SK-N-SH (cell line): ENCODE measurements at regions not wholly inside any gene's neighbourhood (a gene's known extent, or its start where the extent isn't known, plus 50 kb on each side); places are given as distances from the start of the nearest gene placed in this dataset.

ENCODE experiments used
- CTCF ChIA-PET: fragments of 300-600, 350-600 bp; formaldehyde crosslinking; extraction: SDS; loops from one replicate; lab custom pipeline; 2021; lab: Yijun Ruan, JAX
- POLR2A ChIA-PET: fragments of 350-600 bp; sonication (Branson Sonifier 250); formaldehyde crosslinking; extraction: SDS; loops from one replicate; lab custom pipeline; 2020; ENCODE audit warnings: antibody characterized with exemption, inconsistent platforms; lab: Yijun Ruan, JAX
- DNase-seq: peaks from one replicate; pipeline ENCODE4 v3.0.0; 2012
- H2AFZ ChIP-seq: fragments of 200-600 bp; sonication (generic); 2 replicates; pipeline ENCODE4 v1.8.1; 2016; ENCODE audit warnings: antibody characterized with exemption, mild to moderate bottlenecking, low read depth
- H3F3A ChIP-seq: fragments of 200-600 bp; sonication (generic); replicated peaks from 2 replicates; pipeline ENCODE3; 2016; ENCODE audit warnings: antibody characterized with exemption, mild to moderate bottlenecking; ENCODE audit not compliant: insufficient read depth
- H3K27ac ChIP-seq, 2 experiments: fragments of 200-500 bp in 1 of 2; fragments of 200-600 bp in 1 of 2; sonication (Bioruptor generic) in 1 of 2; sonication (generic), shearing (Covaris generic) in 1 of 2; 2 replicates each; pipeline versions ENCODE4 v1.5.1 to v1.6.1; 2014 to 2016; ENCODE audit warnings: low read depth in 2 of 2, inconsistent platforms in 1 of 2, low read length in 1 of 2, mild to moderate bottlenecking in 1 of 2, mixed read lengths in 1 of 2
- H3K27me3 ChIP-seq: fragments of 200-600 bp; sonication (generic), shearing (Covaris generic); 2 replicates; pipeline ENCODE4 v1.6.1; 2016; ENCODE audit warnings: mixed run types; ENCODE audit not compliant: insufficient read depth
- H3K36me3 ChIP-seq, 2 experiments: fragments of 200-500 bp in 1 of 2; fragments of 200-600 bp in 1 of 2; sonication (Bioruptor generic) in 1 of 2; sonication (generic) in 1 of 2; replicated peaks in 1 of 2; 2 replicates each; pipeline versions ENCODE3 to v1.5.1; 2014 to 2016; ENCODE audit warnings: low read length in 1 of 2, mild to moderate bottlenecking in 1 of 2; ENCODE audit not compliant: insufficient read depth in 2 of 2, control insufficient read depth in 1 of 2
- H3K4me1 ChIP-seq, 2 experiments: fragments of 200-500 bp in 1 of 2; fragments of 200-600 bp in 1 of 2; sonication (Bioruptor generic) in 1 of 2; sonication (generic), shearing (Covaris generic) in 1 of 2; 2 replicates each; pipeline versions ENCODE4 v1.5.1 to v1.6.1; 2014 to 2016; ENCODE audit warnings: low read depth in 1 of 2, low read length in 1 of 2, mixed run types in 1 of 2; ENCODE audit not compliant: insufficient read depth in 2 of 2, control insufficient read depth in 1 of 2
- H3K4me2 ChIP-seq: fragments of 200-600 bp; sonication (generic), shearing (Covaris generic); 2 replicates; pipeline ENCODE4 v1.6.1; 2017; ENCODE audit warnings: mixed run types
- H3K4me3 ChIP-seq, 2 experiments: fragments of 200-500 bp in 1 of 2; fragments of 200-600 bp in 1 of 2; sonication (Bioruptor generic) in 1 of 2; sonication (generic), shearing (Covaris generic) in 1 of 2; 2 replicates each; pipeline versions ENCODE4 v1.5.1 to v1.8.1; 2014 to 2016; ENCODE audit warnings: low read depth in 2 of 2, inconsistent platforms in 1 of 2, low read length in 1 of 2, mild to moderate bottlenecking in 1 of 2, mixed read lengths in 1 of 2, moderate library complexity in 1 of 2
- H3K79me2 ChIP-seq: fragments of 200-600 bp; sonication (generic); 2 replicates; pipeline ENCODE4 v1.8.1; 2017; ENCODE audit warnings: mild to moderate bottlenecking; ENCODE audit not compliant: insufficient read depth
- H3K9ac ChIP-seq: fragments of 200-600 bp; sonication (generic); 2 replicates; pipeline ENCODE4 v1.6.1; 2017; ENCODE audit warnings: mixed run types
- H3K9me2 ChIP-seq: fragments of 200-600 bp; sonication (generic); 2 replicates; pipeline ENCODE4 v1.6.1; 2017; ENCODE audit warnings: mixed run types
- H3K9me3 ChIP-seq: fragments of 200-600 bp; sonication (generic); 2 replicates; pipeline ENCODE4 v1.6.1; 2017; ENCODE audit warnings: mixed run types, mild to moderate bottlenecking, moderate library complexity
- H4K20me1 ChIP-seq: fragments of 200-600 bp; sonication (generic); 2 replicates; pipeline ENCODE4 v1.6.1; 2017; ENCODE audit warnings: mild to moderate bottlenecking, mixed run types; ENCODE audit not compliant: insufficient read depth
- EP300 ChIP-seq, 2 experiments: IDR thresholded peaks; 2 replicates each; pipeline versions ENCODE4 v1.4.0 to v1.6.1; 2012; ENCODE audit warnings: borderline replicate concordance in 1 of 2, low read depth in 1 of 2, low read length in 1 of 2
- EZH2phosphoT487 ChIP-seq: fragments of 200-600 bp; sonication (generic); IDR thresholded peaks from 2 replicates; pipeline ENCODE4 v1.6.1; 2017; ENCODE audit warnings: low read depth, mixed run types, mild to moderate bottlenecking, antibody characterized with exemption, moderate library complexity, borderline replicate concordance
- FOSL2 ChIP-seq: IDR thresholded peaks from 2 replicates; pipeline ENCODE4 v1.4.0; 2012; ENCODE audit warnings: low read depth, mild to moderate bottlenecking, moderate library complexity, borderline replicate concordance
- FOXJ3 ChIP-seq: sonication (generic); formaldehyde crosslinking; IDR thresholded peaks from 2 replicates; pipeline ENCODE4 v1.5.1; 2020; ENCODE audit warnings: mild to moderate bottlenecking, missing genetic modification reagents
- FOXM1 ChIP-seq: IDR thresholded peaks from 2 replicates; pipeline ENCODE4 v1.4.0; 2012; ENCODE audit warnings: low read depth, mild to moderate bottlenecking
- GABPA ChIP-seq: IDR thresholded peaks from 2 replicates; pipeline ENCODE4 v1.4.0; 2012; ENCODE audit warnings: low read depth, mild to moderate bottlenecking
- JUND ChIP-seq: IDR thresholded peaks from 2 replicates; pipeline ENCODE4 v1.4.0; 2012
- MAX ChIP-seq: IDR thresholded peaks from 2 replicates; pipeline ENCODE4 v1.4.0; 2012; ENCODE audit warnings: low read depth
- MEF2A ChIP-seq: IDR thresholded peaks from 2 replicates; pipeline ENCODE4 v1.4.0; 2012; ENCODE audit warnings: low read depth, borderline replicate concordance
- MXI1 ChIP-seq: IDR thresholded peaks from 2 replicates; pipeline ENCODE4 v1.6.1; 2012; ENCODE audit warnings: mild to moderate bottlenecking, low read depth, low read length, improper control_type of control experiment
- NRF1 ChIP-seq: IDR thresholded peaks from 2 replicates; pipeline ENCODE4 v1.6.1; 2012; ENCODE audit warnings: low read depth, mild to moderate bottlenecking, low read length
- POLR2AphosphoS5 ChIP-seq: IDR thresholded peaks from 2 replicates; pipeline ENCODE4 v1.6.1; 2012; ENCODE audit warnings: low read depth, low read length
- RAD21 ChIP-seq: IDR thresholded peaks from 2 replicates; pipeline ENCODE4 v1.6.1; 2012; ENCODE audit warnings: mild to moderate bottlenecking, low read length
- RCOR1 ChIP-seq: fragments of 150-350 bp; IDR thresholded peaks from 2 replicates; pipeline ENCODE4 v1.6.1; 2017; ENCODE audit warnings: antibody characterized with exemption, low read length
- RFX5 ChIP-seq: IDR thresholded peaks from 2 replicates; pipeline ENCODE4 v1.6.1; 2012; ENCODE audit warnings: mild to moderate bottlenecking, improper control_type of control experiment, low read length
- SIN3A ChIP-seq: IDR thresholded peaks from 2 replicates; pipeline ENCODE4 v1.6.1; 2012; ENCODE audit warnings: low read depth, mild to moderate bottlenecking, low read length, moderate library complexity, borderline replicate concordance
- TEAD4 ChIP-seq: IDR thresholded peaks from 2 replicates; pipeline ENCODE4 v1.4.0; 2012; ENCODE audit warnings: mild to moderate bottlenecking, borderline replicate concordance; ENCODE audit not compliant: insufficient read depth
- WGBS: methylation state at CpG from one replicate; pipeline ENCODE4 v1.1.6; 2017; ENCODE audit warnings: low lambda C conversion rate; 5-methylcytosine and 5-hydroxymethylcytosine counted together
- TF ChIP-seq, protein P1 (sequence below): IDR thresholded peaks from 2 replicates; pipeline ENCODE4 v1.6.1; 2012; ENCODE audit warnings: mild to moderate bottlenecking, low read depth, low read length, moderate library complexity

GRCh38 chr20:57094252-57094891 is 172.1 kb downstream of the BMP7 start:
- H3K9me2 ChIP-seq: no peaks in the 10 kb centered on the region
- no peak overlapping the region for H2AFZ ChIP-seq
- H3K4me2 ChIP-seq: no peak overlapping the region
- no peak for TF ChIP-seq FOSL2
- no peaks in the 10 kb centered on the region for H4K20me1 ChIP-seq
- H3K36me3 ChIP-seq: no peaks in the 10 kb centered on the region
- no peaks in the 10 kb centered on the region for H3K9me3 ChIP-seq
- no peak overlapping the region for H3K9ac ChIP-seq
- H3F3A ChIP-seq: no peaks in the 10 kb centered on the region
- H3K27me3 ChIP-seq: no peaks in the 10 kb centered on the region
- H3K4me1 ChIP-seq: peaks cover 0 to 7% of the 10 kb centered on the region in 2 experiments; a peak in 1 of 4 replicates
- H3K27ac ChIP-seq: no peak overlapping the region
- no peaks in the 10 kb centered on the region for H3K79me2 ChIP-seq
- 38% methylated on average over 11 of the region's 16 CpGs for WGBS
- ChIA-PET POLR2A (no interaction called here), CTCF (interaction anchor here (0.8 to 2.6 kb wide), 4 partner anchors 14 to 251 kb away, joined by 3 to 8 read pairs (median 6); no protein-coding TSS in a partner anchor)
- DNase-seq: no peak
- H3K4me3 ChIP-seq: no peak overlapping the region

DNA sequence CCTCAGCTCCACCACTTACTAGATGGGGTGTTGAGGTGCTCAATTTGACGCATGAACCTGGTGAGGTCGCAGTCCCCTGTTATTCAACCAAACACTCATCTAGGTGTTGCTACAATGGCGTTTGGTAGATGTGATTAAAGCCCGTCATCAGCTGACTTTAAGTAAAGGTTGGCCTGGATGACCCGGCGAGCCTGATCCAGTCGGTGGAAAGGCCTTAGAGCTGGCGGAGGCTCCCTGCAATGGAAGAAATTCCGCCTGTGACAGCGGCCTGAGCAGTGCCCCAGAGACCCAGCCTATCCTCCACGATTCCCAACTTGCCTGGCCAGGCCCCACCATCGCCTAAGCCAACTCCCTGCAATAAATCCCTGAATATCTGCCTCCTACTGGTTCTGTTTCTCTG is 171.4 kb downstream of the BMP7 start:
- WGBS: 65% methylated on average over 10 of the region's 12 CpGs
- ChIA-PET CTCF (interaction anchor here (0.8 to 2.6 kb wide), 4 partner anchors 14 to 251 kb away, joined by 3 to 8 read pairs (median 6); no protein-coding TSS in a partner anchor), POLR2A (no interaction called here)
- Histone ChIP-seq H3K27me3 (no peaks in the 10 kb centered on the region), H3K9ac (no peak overlapping the region), H2AFZ (no peak overlapping the region), H3K9me2 (no peaks in the 10 kb centered on the region), H3K4me2 (no peak overlapping the region), H3K4me1 (peaks cover 0 to 5% of the 10 kb centered on the region in 2 experiments; a peak in 1 of 4 replicates), H4K20me1 (no peaks in the 10 kb centered on the region), H3F3A (no peaks in the 10 kb centered on the region), H3K36me3 (no peaks in the 10 kb centered on the region), H3K79me2 (no peaks in the 10 kb centered on the region), H3K9me3 (no peaks in the 10 kb centered on the region), H3K27ac (no peak overlapping the region), H3K4me3 (no peak overlapping the region)
- TF ChIP-seq FOXJ3 (CRISPR knock-in tag): no peak
- DNase-seq: no peak

DNA sequence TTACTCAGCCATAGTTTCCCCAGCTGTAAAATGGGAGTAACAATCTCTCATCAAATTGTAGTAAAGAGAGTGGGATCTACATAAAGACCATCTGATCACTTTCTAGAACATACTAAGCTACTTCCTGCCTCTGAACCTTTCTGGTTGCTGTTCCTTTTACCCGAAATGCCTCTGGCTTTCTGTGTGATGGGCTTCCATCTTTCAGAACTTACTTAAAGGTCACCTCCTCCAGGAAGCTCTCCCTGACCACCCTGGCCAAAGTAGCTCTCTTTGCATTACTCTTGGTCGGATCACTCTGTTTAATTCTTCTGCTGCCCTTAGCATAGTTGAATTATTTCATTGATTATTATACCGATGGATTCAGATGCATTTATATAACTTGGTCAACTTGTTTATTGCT is 171.0 kb downstream of the BMP7 start:
- no peak overlapping the region for H3K4me2 ChIP-seq
- H3K9ac ChIP-seq: no peak overlapping the region
- 42% methylated on average over 3 of the region's 3 CpGs for WGBS
- no peaks in the 10 kb centered on the region for H4K20me1 ChIP-seq
- POLR2A ChIA-PET: no interaction called here
- no peaks in the 10 kb centered on the region for H3K9me2 ChIP-seq
- H2AFZ ChIP-seq: no peak overlapping the region
- H3K36me3 ChIP-seq: no peaks in the 10 kb centered on the region
- H3K4me3 ChIP-seq: no peak overlapping the region
- TF ChIP-seq TEAD4: no peak
- TF ChIP-seq RAD21: no peak
- TF ChIP-seq MAX: no peak
- TF ChIP-seq RCOR1: no peak
- no peak for TF ChIP-seq SIN3A
- TF ChIP-seq EZH2phosphoT487: no peak
- no peak for TF ChIP-seq GABPA
- no peak for TF ChIP-seq FOXM1
- no peak for TF ChIP-seq MEF2A
- TF ChIP-seq EP300 (IDR thresholded peaks at IDR 0.05; ENCODE audit: borderline replicate concordance in 1 of 2, low read depth in 1 of 2, low read length in 1 of 2): no peak
- TF ChIP-seq, protein P1, sequence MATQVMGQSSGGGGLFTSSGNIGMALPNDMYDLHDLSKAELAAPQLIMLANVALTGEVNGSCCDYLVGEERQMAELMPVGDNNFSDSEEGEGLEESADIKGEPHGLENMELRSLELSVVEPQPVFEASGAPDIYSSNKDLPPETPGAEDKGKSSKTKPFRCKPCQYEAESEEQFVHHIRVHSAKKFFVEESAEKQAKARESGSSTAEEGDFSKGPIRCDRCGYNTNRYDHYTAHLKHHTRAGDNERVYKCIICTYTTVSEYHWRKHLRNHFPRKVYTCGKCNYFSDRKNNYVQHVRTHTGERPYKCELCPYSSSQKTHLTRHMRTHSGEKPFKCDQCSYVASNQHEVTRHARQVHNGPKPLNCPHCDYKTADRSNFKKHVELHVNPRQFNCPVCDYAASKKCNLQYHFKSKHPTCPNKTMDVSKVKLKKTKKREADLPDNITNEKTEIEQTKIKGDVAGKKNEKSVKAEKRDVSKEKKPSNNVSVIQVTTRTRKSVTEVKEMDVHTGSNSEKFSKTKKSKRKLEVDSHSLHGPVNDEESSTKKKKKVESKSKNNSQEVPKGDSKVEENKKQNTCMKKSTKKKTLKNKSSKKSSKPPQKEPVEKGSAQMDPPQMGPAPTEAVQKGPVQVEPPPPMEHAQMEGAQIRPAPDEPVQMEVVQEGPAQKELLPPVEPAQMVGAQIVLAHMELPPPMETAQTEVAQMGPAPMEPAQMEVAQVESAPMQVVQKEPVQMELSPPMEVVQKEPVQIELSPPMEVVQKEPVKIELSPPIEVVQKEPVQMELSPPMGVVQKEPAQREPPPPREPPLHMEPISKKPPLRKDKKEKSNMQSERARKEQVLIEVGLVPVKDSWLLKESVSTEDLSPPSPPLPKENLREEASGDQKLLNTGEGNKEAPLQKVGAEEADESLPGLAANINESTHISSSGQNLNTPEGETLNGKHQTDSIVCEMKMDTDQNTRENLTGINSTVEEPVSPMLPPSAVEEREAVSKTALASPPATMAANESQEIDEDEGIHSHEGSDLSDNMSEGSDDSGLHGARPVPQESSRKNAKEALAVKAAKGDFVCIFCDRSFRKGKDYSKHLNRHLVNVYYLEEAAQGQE: no peak
- no peak for TF ChIP-seq RFX5
- no peak for TF ChIP-seq NRF1
- TF ChIP-seq FOSL2: no peak
- TF ChIP-seq MXI1: no peak
- TF ChIP-seq POLR2AphosphoS5: no peak
- no peak for TF ChIP-seq JUND
- no peaks in the 10 kb centered on the region for H3K79me2 ChIP-seq
- no peaks in the 10 kb centered on the region for H3K9me3 ChIP-seq
- H3K27ac ChIP-seq: no peak overlapping the region
- H3K4me1 ChIP-seq: peaks cover 0 to 5% of the 10 kb centered on the region in 2 experiments; a peak in 1 of 4 replicates
- CTCF ChIA-PET: interaction anchor here (0.8 to 2.6 kb wide), 5 partner anchors 13 to 250 kb away, joined by 3 to 8 read pairs (median 6); no protein-coding TSS in a partner anchor
- no peak for DNase-seq
- H3K27me3 ChIP-seq: no peaks in the 10 kb centered on the region
- no peaks in the 10 kb centered on the region for H3F3A ChIP-seq
